Esophagus squamous epithelium (tissue), 5 donors: ENCODE measurements at regions not wholly inside any gene's neighbourhood (a gene's known extent, or its start where the extent isn't known, plus 50 kb on each side); places are given as distances from the start of the nearest gene placed in this dataset.
"Not testable (repeated sequence)": the region's sequence is repeated elsewhere in the genome, so short reads cannot be mapped to it uniquely, and the experiment has no call there.

Experiments
- DNase-seq: peaks from one replicate; lab custom pipeline; 2025; lab: John Stamatoyannopoulos, UW
- H3K27ac ChIP-seq, 4 donors: fragments of 200-600 bp; sonication (generic); one replicate each; pipeline ENCODE4 v1.5.1; 2016 to 2019; ENCODE audit warnings: mild to moderate bottlenecking in 1 of 4
- H3K27me3 ChIP-seq, 4 donors: fragments of 200-600 bp; sonication (generic); 1 replicate in 3 of 4; 2 replicates in 1 of 4; pipeline versions ENCODE4 v1.5.1 to v1.6.0; 2017 to 2021; ENCODE audit warnings: antibody characterized with exemption in 1 of 4
- H3K36me3 ChIP-seq, 3 donors: fragments of 200-600 bp; sonication (generic); one replicate each; pipeline ENCODE4 v1.5.1; 2016 to 2019
- H3K4me1 ChIP-seq, 3 donors: fragments of 200-600 bp; sonication (generic); one replicate each; pipeline ENCODE4 v1.5.1; 2017 to 2019
- H3K4me3 ChIP-seq, 4 donors: fragments of 200-600 bp; sonication (generic); 1 replicate in 3 of 4; 2 replicates in 1 of 4; pipeline ENCODE4 v1.5.1; 2016 to 2019; ENCODE audit warnings: mild to moderate bottlenecking in 2 of 4, moderate library complexity in 1 of 4
- H3K9me3 ChIP-seq, 3 donors: fragments of 200-600 bp; sonication (generic); one replicate each; pipeline ENCODE4 v1.5.1; 2016 to 2019
- CTCF ChIP-seq, 6 experiments: fragments of 450-650 bp in 4 of 6; fragments of 200-600 bp in 2 of 6; sonication (generic) in 2 of 6; IDR thresholded peaks; one replicate each; pipeline ENCODE4 v1.5.1; 2016 to 2019; ENCODE audit warnings: antibody characterized with exemption in 6 of 6, mild to moderate bottlenecking in 4 of 6, moderate library complexity in 4 of 6
- POLR2A ChIP-seq, 4 donors: fragments of 450-650 bp; IDR thresholded peaks; one replicate each; pipeline ENCODE4 v1.6.1; 2017; ENCODE audit warnings: antibody characterized with exemption in 4 of 4, mild to moderate bottlenecking in 4 of 4, moderate library complexity in 3 of 4
- WGBS, 2 donors: methylation state at CpG; one replicate each; pipeline ENCODE4 v1.1.5; 2018; 5-methylcytosine and 5-hydroxymethylcytosine counted together
- intact Hi-C: fragments of 100-400 bp; cut with DNase I; formaldehyde crosslinking; loops from one replicate; pipeline ENCODE4 v1.15.0; 2022
- donor health status: DM: yes; HTN: yes; CAD: no.

GRCh38 chr9:103601287-103601686, 492.8 kb upstream of the SMC2 start:
- peaks cover 0 to 8% (median 0%) of the 10 kb centered on the region in 3 donors for H3K9me3 ChIP-seq
- no peak overlapping the region for H3K27ac ChIP-seq
- H3K4me3 ChIP-seq: no peak overlapping the region
- no peaks in the 10 kb centered on the region for H3K27me3 ChIP-seq
- 79 to 80% methylated on average over 1 of the region's 1 CpG for WGBS, 2 donors
- H3K36me3 ChIP-seq: no peaks in the 10 kb centered on the region
- H3K4me1 ChIP-seq: no peaks in the 10 kb centered on the region
- DNase-seq: no peak
- no peak for TF ChIP-seq CTCF (IDR thresholded peaks at IDR 0.05)
- no peak for TF ChIP-seq POLR2A (IDR thresholded peaks at IDR 0.05)
- intact Hi-C loops: no loop called here

- 90 to 91% methylated on average over 9 to 14 of the region's 14 CpGs for WGBS, 2 donors
- H3K27ac ChIP-seq, H3K4me3 ChIP-seq, DNase-seq, H3K4me1 ChIP-seq, H3K27me3 ChIP-seq, H3K9me3 ChIP-seq, intact Hi-C loops, H3K36me3 ChIP-seq: not testable (repeated sequence)
These were observed 482.2 kb upstream of the SMC2 start for GRCh38 chr9:103611950-103612349.

DNA sequence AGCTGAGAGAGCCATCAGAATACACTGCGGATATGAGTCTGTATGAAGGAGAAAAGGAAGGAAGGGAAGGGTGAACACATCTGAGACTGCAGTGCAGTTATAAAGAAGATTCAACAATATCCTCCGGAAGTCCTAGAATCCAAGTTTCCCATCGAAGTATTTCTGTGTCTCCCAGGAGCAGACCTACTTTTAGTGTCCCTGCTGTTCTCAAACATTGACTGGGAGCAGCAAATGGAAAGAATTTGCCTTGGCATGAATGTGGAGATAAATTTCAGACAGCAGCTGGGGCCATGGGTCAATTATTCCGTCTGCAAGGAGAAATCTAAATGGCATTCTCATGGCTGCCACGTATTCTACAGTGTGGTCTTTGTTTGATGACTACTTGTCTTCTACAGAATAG, 478.1 kb upstream of the SMC2 start:
- Histone ChIP-seq H3K27ac (no peak overlapping the region), H3K4me1 (no peaks in the 10 kb centered on the region), H3K27me3 (no peaks in the 10 kb centered on the region), H3K9me3 (no peaks in the 10 kb centered on the region), H3K36me3 (no peaks in the 10 kb centered on the region), H3K4me3 (no peak overlapping the region)
- WGBS, 2 donors: 52 to 58% methylated on average over 5 of the region's 5 CpGs
- intact Hi-C loops: no loop called here
- TF ChIP-seq CTCF (IDR thresholded peaks at IDR 0.05) (no peak), POLR2A (IDR thresholded peaks at IDR 0.05) (no peak)
- DNase-seq: no peak

GRCh38 chr9:103617046-103617445, 477.1 kb upstream of the SMC2 start:
- H3K27ac ChIP-seq: no peak overlapping the region
- no peaks in the 10 kb centered on the region for H3K36me3 ChIP-seq
- intact Hi-C loops: no loop called here
- TF ChIP-seq CTCF (IDR thresholded peaks at IDR 0.05) (no peak), POLR2A (IDR thresholded peaks at IDR 0.05) (no peak)
- H3K4me3 ChIP-seq: no peak overlapping the region
- no peak for DNase-seq
- H3K4me1 ChIP-seq: no peaks in the 10 kb centered on the region
- 75 to 79% methylated on average over 1 of the region's 1 CpG for WGBS, 2 donors
- no peaks in the 10 kb centered on the region for H3K27me3 ChIP-seq
- no peaks in the 10 kb centered on the region for H3K9me3 ChIP-seq

DNA sequence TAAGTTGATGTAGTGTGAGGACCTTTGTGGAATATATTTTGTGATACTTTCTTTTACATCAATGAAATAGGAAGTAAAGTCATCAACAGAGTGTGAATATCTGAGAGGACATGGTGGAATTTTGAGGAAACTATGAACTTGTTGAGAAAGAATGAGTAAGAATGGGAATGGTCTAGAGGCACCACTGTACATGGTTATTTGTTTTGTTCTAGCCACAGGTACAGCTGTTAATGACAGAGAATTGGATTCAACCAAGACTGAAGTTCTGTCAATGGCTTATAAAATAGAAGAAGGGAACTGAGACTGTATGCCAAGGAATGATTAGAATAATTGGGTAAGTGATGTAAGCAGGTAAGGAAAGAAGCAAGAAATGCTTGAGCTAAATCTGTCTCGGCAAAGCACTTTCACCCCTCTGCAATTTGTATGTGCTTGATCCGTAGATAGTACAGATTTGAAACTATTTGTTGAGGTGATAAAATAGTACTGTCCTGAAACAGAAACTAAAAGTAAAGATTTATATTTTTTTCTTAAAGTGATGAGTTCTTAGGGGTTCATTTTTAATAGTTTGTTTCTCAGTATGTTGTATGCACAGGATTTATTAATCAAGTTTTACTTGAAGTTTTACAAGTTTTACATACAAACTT, 468.8 kb upstream of the SMC2 start:
- H3K4me3 ChIP-seq: no peak overlapping the region
- 77 to 81% methylated on average over 2 of the region's 2 CpGs for WGBS, 2 donors
- H3K36me3 ChIP-seq: no peaks in the 10 kb centered on the region
- no peak for DNase-seq
- H3K27ac ChIP-seq: no peak overlapping the region
- H3K4me1 ChIP-seq: no peaks in the 10 kb centered on the region
- TF ChIP-seq POLR2A (IDR thresholded peaks at IDR 0.05): no peak
- TF ChIP-seq CTCF (IDR thresholded peaks at IDR 0.05): no peak
- intact Hi-C loops: no loop called here
- H3K9me3 ChIP-seq: no peaks in the 10 kb centered on the region
- H3K27me3 ChIP-seq: no peaks in the 10 kb centered on the region

DNA sequence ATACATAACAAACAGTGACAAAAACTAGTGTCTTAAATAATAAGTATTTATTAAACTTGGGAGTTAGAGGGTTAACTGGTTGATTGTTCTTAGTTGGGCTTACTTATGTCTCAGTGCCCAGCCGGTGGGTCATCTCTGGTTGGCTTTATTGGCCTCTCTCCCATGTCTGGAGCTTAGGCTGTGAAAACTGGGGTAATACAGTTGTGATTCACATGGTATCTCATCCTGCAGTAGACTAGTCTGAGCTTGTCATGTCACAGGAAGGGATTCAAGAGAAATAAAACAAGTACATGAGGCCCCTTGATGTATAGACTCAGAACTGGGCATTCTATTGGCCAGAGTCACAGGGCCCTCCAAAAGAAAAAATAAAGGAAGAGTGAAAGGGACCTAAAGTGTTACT, 466.4 kb upstream of the SMC2 start:
- 26 to 29% methylated on average over 1 of the region's 1 CpG for WGBS, 2 donors
- H3K27ac ChIP-seq: no peak overlapping the region
- H3K36me3 ChIP-seq: no peaks in the 10 kb centered on the region
- TF ChIP-seq POLR2A (IDR thresholded peaks at IDR 0.05) (no peak), CTCF (IDR thresholded peaks at IDR 0.05) (no peak)
- H3K9me3 ChIP-seq: no peaks in the 10 kb centered on the region
- no peak overlapping the region for H3K4me3 ChIP-seq
- H3K4me1 ChIP-seq: no peaks in the 10 kb centered on the region
- intact Hi-C loops: no loop called here
- no peaks in the 10 kb centered on the region for H3K27me3 ChIP-seq
- no peak for DNase-seq
